CD4-positive, alpha-beta memory T cell (primary cell): ENCODE measurements at regions not wholly inside any gene's neighbourhood (a gene's known extent, or its start where the extent isn't known, plus 50 kb on each side); places are given as distances from the start of the nearest gene placed in this dataset.
"Not testable (repeated sequence)": the region's sequence is repeated elsewhere in the genome, so short reads cannot be mapped to it uniquely, and the experiment has no call there.

Source experiments
- CTCF ChIA-PET: fragments of 350-600 bp; sonication (Branson Sonifier 250); formaldehyde crosslinking; loops from one replicate; lab custom pipeline; 2021; ENCODE audit warnings: inconsistent platforms; ENCODE audit not compliant: partially characterized antibody; lab: Charles Lee
- POLR2A ChIA-PET: fragments of 350-600 bp; sonication (Branson Sonifier 250); formaldehyde crosslinking; loops from one replicate; lab custom pipeline; 2021; ENCODE audit not compliant: partially characterized antibody; lab: Charles Lee
- DNase-seq, 5 donors: peaks; one replicate each; pipeline versions ENCODE4 v3.0.0 to v3.0.0-alpha.2; 2020 to 2022; ENCODE audit warnings: mixed read lengths in 1 of 5
- H3K27ac ChIP-seq: one replicate; pipeline ENCODE4 v1.7.0; 2013; ENCODE audit warnings: low read depth, low read length
- H3K27me3 ChIP-seq: 2 replicates; pipeline ENCODE4 v1.7.0; 2013; ENCODE audit warnings: mild to moderate bottlenecking, low read length, moderate library complexity; ENCODE audit not compliant: insufficient read depth
- H3K36me3 ChIP-seq: 2 replicates; pipeline ENCODE4 v1.7.0; 2013; ENCODE audit warnings: mild to moderate bottlenecking, low read length, moderate library complexity; ENCODE audit not compliant: insufficient read depth
- H3K4me1 ChIP-seq: 2 replicates; pipeline ENCODE4 v1.7.0; 2013; ENCODE audit warnings: mild to moderate bottlenecking, low read length, moderate library complexity; ENCODE audit not compliant: insufficient read depth
- H3K4me3 ChIP-seq, 2 donors: one replicate each; pipeline ENCODE4 v1.7.0; 2013; ENCODE audit warnings: low read length in 2 of 2, mild to moderate bottlenecking in 1 of 2
- H3K9me3 ChIP-seq, 2 donors: one replicate each; pipeline ENCODE4 v1.7.0; 2013; ENCODE audit warnings: low read length in 2 of 2, control low read depth in 1 of 2; ENCODE audit not compliant: control insufficient read depth in 1 of 2
- H3K27ac Mint-ChIP-seq, 7 donors: one replicate each; pipeline ENCODE4 v1.8.0; 2020 to 2021; ENCODE audit warnings: mixed read lengths in 7 of 7, mild to moderate bottlenecking in 6 of 7, inconsistent platforms in 3 of 7, moderate library complexity in 3 of 7
- H3K27me3 Mint-ChIP-seq, 2 donors: one replicate each; pipeline ENCODE4 v1.8.0; 2020 to 2021; ENCODE audit warnings: mixed read lengths in 2 of 2
- H3K36me3 Mint-ChIP-seq, 2 donors: one replicate each; pipeline ENCODE4 v1.8.0; 2020 to 2021; ENCODE audit warnings: mixed read lengths in 2 of 2, inconsistent platforms in 1 of 2, mild to moderate bottlenecking in 1 of 2
- H3K4me1 Mint-ChIP-seq, 4 donors: one replicate each; pipeline ENCODE4 v1.8.0; 2020 to 2021; ENCODE audit warnings: mixed read lengths in 4 of 4, mild to moderate bottlenecking in 1 of 4
- H3K4me3 Mint-ChIP-seq, 8 donors: one replicate each; pipeline ENCODE4 v1.8.0; 2020 to 2021; ENCODE audit warnings: mixed read lengths in 8 of 8, mild to moderate bottlenecking in 7 of 8, moderate library complexity in 6 of 8, inconsistent platforms in 3 of 8
- H3K9me3 Mint-ChIP-seq, 8 donors: one replicate each; pipeline ENCODE4 v1.8.0; 2020 to 2021; ENCODE audit warnings: mixed read lengths in 8 of 8, mild to moderate bottlenecking in 5 of 8, inconsistent platforms in 3 of 8, moderate library complexity in 1 of 8
- intact Hi-C: fragments of 100-400 bp; cut with micrococcal nuclease; formaldehyde crosslinking; loops from one replicate; pipeline ENCODE4 v1.15.1; 2023

GRCh38 chr3:106518516-106518915 is 649.7 kb upstream of the CBLB start:
- Mint-ChIP-seq H3K9me3 (peaks cover 0 to 1% (median 0%) of the 10 kb centered on the region in 8 donors), H3K36me3 (no peaks in the 10 kb centered on the region), H3K4me1 (no peaks in the 10 kb centered on the region), H3K27ac (no peak overlapping the region), H3K4me3 (no peak overlapping the region), H3K27me3 (no peaks in the 10 kb centered on the region)
- no peaks in the 10 kb centered on the region for H3K9me3 ChIP-seq
- no peaks in the 10 kb centered on the region for H3K27me3 ChIP-seq
- intact Hi-C loops: no loop called here
- POLR2A ChIA-PET: no interaction called here
- no peak overlapping the region for H3K4me3 ChIP-seq
- no peak overlapping the region for H3K27ac ChIP-seq
- DNase-seq: no peak
- H3K4me1 ChIP-seq: no peaks in the 10 kb centered on the region
- no peaks in the 10 kb centered on the region for H3K36me3 ChIP-seq
- CTCF ChIA-PET: no interaction called here

- Histone ChIP-seq H3K36me3 (no peaks in the 10 kb centered on the region), H3K9me3 (no peaks in the 10 kb centered on the region), H3K4me3 (no peak overlapping the region), H3K27ac (no peak overlapping the region), H3K27me3 (no peaks in the 10 kb centered on the region), H3K4me1 (no peaks in the 10 kb centered on the region)
- POLR2A ChIA-PET: no interaction called here
- DNase-seq: no peak
- Mint-ChIP-seq H3K36me3 (no peaks in the 10 kb centered on the region), H3K9me3 (peaks cover 0 to 12% (median 1%) of the 10 kb centered on the region in 8 donors), H3K27me3 (no peaks in the 10 kb centered on the region), H3K27ac (no peak overlapping the region), H3K4me3 (no peak overlapping the region), H3K4me1 (no peaks in the 10 kb centered on the region)
- intact Hi-C loops: no loop called here
- CTCF ChIA-PET: no interaction called here
Measured at GRCh38 chr3:106522397-106522796, 653.6 kb upstream of the CBLB start.

- Mint-ChIP-seq H3K36me3 (no peaks in the 10 kb centered on the region), H3K9me3 (peaks cover 0 to 18% (median 1%) of the 10 kb centered on the region in 8 donors)
- intact Hi-C loops: no loop called here
Measured at GRCh38 chr3:106528932-106529331, 660.1 kb upstream of the CBLB start.

GRCh38 chr3:106529738-106530137 is 660.9 kb upstream of the CBLB start:
- Mint-ChIP-seq H3K36me3 (peaks cover 2 to 5% of the 10 kb centered on the region in 2 donors), H3K4me3 (no peak overlapping the region), H3K27ac (no peak overlapping the region), H3K9me3 (peaks cover 0 to 20% (median 5%) of the 10 kb centered on the region in 8 donors), H3K4me1 (peaks cover 5 to 16% (median 12%) of the 10 kb centered on the region in 4 donors), H3K27me3 (no peaks in the 10 kb centered on the region)
- CTCF ChIA-PET: no interaction called here
- POLR2A ChIA-PET: no interaction called here
- no peaks in the 10 kb centered on the region for H3K9me3 ChIP-seq
- no peak overlapping the region for H3K4me3 ChIP-seq
- H3K27me3 ChIP-seq: no peaks in the 10 kb centered on the region
- DNase-seq: no peak
- H3K27ac ChIP-seq: no peak overlapping the region
- intact Hi-C loops: no loop called here
- H3K4me1 ChIP-seq: peaks cover 11% of the 10 kb centered on the region
- H3K36me3 ChIP-seq: no peaks in the 10 kb centered on the region

More at GRCh38 chr3:106528932-106529331, 660.1 kb upstream of the CBLB start:
- H3K27me3 ChIP-seq: no peaks in the 10 kb centered on the region
- no peaks in the 10 kb centered on the region for H3K9me3 ChIP-seq
- no peaks in the 10 kb centered on the region for H3K36me3 ChIP-seq
- POLR2A ChIA-PET: no interaction called here
- H3K27ac ChIP-seq: no peak overlapping the region
- Mint-ChIP-seq H3K27me3 (no peaks in the 10 kb centered on the region), H3K4me3 (no peak overlapping the region), H3K27ac (no peak overlapping the region), H3K4me1 (peaks cover 5 to 8% (median 6%) of the 10 kb centered on the region in 4 donors)
- no peak overlapping the region for H3K4me3 ChIP-seq
- H3K4me1 ChIP-seq: peaks cover 4% of the 10 kb centered on the region
- CTCF ChIA-PET: no interaction called here
- no peak for DNase-seq

GRCh38 chr3:106530367-106530766 is 661.6 kb upstream of the CBLB start:
- DNase-seq: no peak
- H3K36me3 Mint-ChIP-seq: peaks cover 6 to 8% of the 10 kb centered on the region in 2 donors
- H3K9me3 Mint-ChIP-seq: peaks cover 0 to 24% (median 8%) of the 10 kb centered on the region in 8 donors
- no peak overlapping the region for H3K27ac Mint-ChIP-seq
- peaks cover 5 to 20% (median 13%) of the 10 kb centered on the region in 4 donors for H3K4me1 Mint-ChIP-seq
- intact Hi-C loops: no loop called here
- H3K4me3 Mint-ChIP-seq: no peak overlapping the region
- Histone ChIP-seq H3K4me3 (no peak overlapping the region), H3K36me3 (no peaks in the 10 kb centered on the region), H3K27ac (no peak overlapping the region), H3K4me1 (peaks cover 14% of the 10 kb centered on the region), H3K27me3 (no peaks in the 10 kb centered on the region), H3K9me3 (no peaks in the 10 kb centered on the region)
- H3K27me3 Mint-ChIP-seq: no peaks in the 10 kb centered on the region
- CTCF ChIA-PET: no interaction called here
- POLR2A ChIA-PET: no interaction called here

- Mint-ChIP-seq H3K9me3 (peaks cover 5 to 30% (median 15%) of the 10 kb centered on the region in 8 donors), H3K36me3 (peaks cover 6 to 10% of the 10 kb centered on the region in 2 donors), H3K4me1 (peaks cover 5 to 20% (median 13%) of the 10 kb centered on the region in 4 donors)
- intact Hi-C loops, H3K27me3 ChIP-seq, H3K4me3 Mint-ChIP-seq, H3K36me3 ChIP-seq, H3K27me3 Mint-ChIP-seq, H3K27ac ChIP-seq, POLR2A ChIA-PET, H3K9me3 ChIP-seq, H3K27ac Mint-ChIP-seq, CTCF ChIA-PET, H3K4me3 ChIP-seq, DNase-seq: not testable (repeated sequence)
- peaks cover 14% of the 10 kb centered on the region for H3K4me1 ChIP-seq
Measured at GRCh38 chr3:106531771-106532329, 663.0 kb upstream of the CBLB start.

GRCh38 chr3:106533093-106533787 is 664.4 kb upstream of the CBLB start:
- Mint-ChIP-seq H3K4me3 (peak overlapping the region in 1 of 8 donors; percentile 25), H3K27me3 (no peaks in the 10 kb centered on the region), H3K4me1 (peaks cover 5 to 20% (median 13%) of the 10 kb centered on the region in 4 donors), H3K36me3 (peaks cover 6 to 10% of the 10 kb centered on the region in 2 donors), H3K9me3 (peaks cover 2 to 28% (median 16%) of the 10 kb centered on the region in 8 donors), H3K27ac (peak overlapping the region in 3 of 7 donors; percentile 37 to 58 (median 38))
- H3K36me3 ChIP-seq: no peaks in the 10 kb centered on the region
- no peaks in the 10 kb centered on the region for H3K27me3 ChIP-seq
- ChIA-PET CTCF (interaction anchor here (1.1 kb wide), 1 partner anchor 9 kb away, joined by 3 read pairs; no protein-coding TSS in a partner anchor), POLR2A (no interaction called here)
- intact Hi-C loops: no loop called here
- no peaks in the 10 kb centered on the region for H3K9me3 ChIP-seq
- DNase-seq: no peak
- no peak overlapping the region for H3K4me3 ChIP-seq
- no peak overlapping the region for H3K27ac ChIP-seq
- H3K4me1 ChIP-seq: peaks cover 14% of the 10 kb centered on the region
